ENCODE measurements at regions not wholly inside any gene's neighbourhood (a gene's known extent, or its start where the extent isn't known, plus 50 kb on each side); places are given as distances from the start of the nearest gene placed in this dataset.
"Not testable (repeated sequence)": the region's sequence is repeated elsewhere in the genome, so short reads cannot be mapped to it uniquely, and the experiment has no call there.

DNA sequence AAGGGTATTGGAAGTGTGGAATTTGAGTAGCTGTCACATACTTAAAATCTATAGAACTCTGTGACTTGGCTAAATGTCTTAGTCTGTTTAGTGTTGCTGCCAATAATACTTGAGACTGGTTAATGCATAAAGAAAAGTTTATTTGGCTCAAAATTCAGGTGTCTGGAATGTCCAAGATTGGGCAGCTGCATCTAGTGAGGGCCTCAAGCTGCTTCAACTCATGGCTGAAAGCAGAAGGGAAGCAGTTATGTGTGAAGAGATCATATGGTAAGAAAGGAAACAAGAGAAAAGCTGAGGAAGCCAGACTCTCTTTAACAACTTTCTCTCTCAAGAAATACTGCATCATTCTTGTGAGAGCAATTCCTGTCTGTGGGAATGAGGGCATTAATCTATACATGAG is 1043.3 kb upstream of the CDH6 start:
- no peak for DNase-seq (ENCODE audit: low read depth)

DNA sequence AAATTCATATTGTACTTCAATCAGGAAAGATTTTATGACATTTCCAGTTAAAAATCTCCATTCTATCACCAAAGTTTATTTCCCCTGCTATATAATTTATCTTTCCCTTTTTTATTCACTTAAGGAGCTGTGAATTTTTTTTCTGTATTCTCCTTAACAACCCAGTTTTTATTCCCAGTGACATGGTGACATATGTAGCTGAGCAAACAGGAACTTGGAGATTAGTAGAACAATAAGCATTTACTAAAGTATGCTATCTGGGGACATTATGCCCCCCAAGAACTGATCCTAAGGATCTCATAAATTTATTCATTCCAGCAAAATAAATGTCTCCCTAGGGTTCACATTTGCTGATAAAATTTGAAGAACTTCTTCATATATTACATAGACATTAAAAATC is 1044.0 kb upstream of the CDH6 start:
- no peak for DNase-seq (ENCODE audit: low read depth)

DNA sequence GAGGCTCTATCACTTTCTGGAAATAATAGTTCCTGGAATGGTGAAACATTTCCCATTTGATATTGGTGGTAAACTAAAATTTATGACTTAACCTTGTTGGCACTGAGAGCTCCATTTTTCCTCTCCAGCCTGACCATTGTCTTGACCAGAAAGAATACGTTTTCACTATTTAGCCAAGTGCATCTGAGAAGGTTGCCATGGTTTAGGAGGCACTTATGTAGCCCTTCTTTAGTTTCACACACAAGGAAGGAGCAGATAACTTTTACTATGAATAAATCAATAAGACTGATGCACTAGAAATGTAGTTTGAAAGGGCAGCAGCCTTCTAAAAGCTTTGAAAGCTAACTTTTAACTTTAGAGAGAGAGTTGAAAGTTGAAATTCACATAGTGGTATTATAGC is 1045.5 kb upstream of the CDH6 start:
- no peak for DNase-seq (ENCODE audit: low read depth)

DNA sequence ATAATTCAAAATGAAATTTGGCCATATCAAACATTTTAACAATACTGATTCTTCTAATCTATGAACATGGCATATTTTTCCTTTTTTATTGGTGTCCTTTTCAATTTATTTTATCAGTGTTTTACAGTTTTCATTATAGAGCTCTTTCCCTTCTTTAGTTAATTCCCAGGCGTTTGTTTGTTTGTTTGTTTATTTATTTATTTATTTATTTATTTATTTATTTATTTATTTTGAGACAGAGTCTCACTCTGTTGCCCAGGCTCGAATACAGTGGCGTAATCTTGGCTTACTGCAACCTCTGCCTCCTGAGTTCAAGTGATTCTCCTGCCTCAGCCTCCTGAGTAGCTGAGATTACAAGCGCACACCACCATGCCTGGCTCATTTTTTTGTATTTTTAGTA is 1049.4 kb upstream of the CDH6 start:
- DNase-seq (ENCODE audit: low read depth): not testable (repeated sequence)

GRCh38 chr5:30142432-30142831 is 1051.1 kb upstream of the CDH6 start:
- DNase-seq (ENCODE audit: low read depth): no peak

- DNase-seq (ENCODE audit: low read depth): no peak
Measured at GRCh38 chr5:30121043-30121442, 1072.4 kb upstream of the CDH6 start.

DNA sequence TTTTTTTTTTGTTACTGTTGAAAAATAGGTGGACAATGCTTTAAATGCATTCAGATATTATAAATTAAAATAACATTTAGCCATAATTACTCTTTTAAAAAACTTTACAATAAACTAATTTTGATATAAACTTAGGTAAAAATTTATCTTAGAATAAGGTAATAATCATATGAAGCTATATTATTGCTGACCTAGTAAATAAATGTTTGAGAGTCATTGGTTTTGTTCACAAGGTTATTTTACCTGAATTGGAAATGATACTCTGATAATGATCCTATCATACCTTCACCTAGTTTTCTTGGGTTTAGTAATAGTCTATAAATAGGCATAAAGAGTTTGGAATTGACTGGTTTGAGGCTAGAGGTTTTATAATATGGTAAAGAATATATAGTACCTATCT is 1076.4 kb upstream of the CDH6 start:
- DNase-seq (ENCODE audit: low read depth): no peak

GRCh38 chr5:30113542-30113941 is 1079.9 kb upstream of the CDH6 start:
- no peak for DNase-seq (ENCODE audit: low read depth)

- peak; percentile 59 for DNase-seq (ENCODE audit: low read depth)
Measured at GRCh38 chr5:30112867-30113266, 1080.6 kb upstream of the CDH6 start.

GRCh38 chr5:30108051-30108450 is 1085.4 kb upstream of the CDH6 start:
- no peak for DNase-seq (ENCODE audit: low read depth)

GRCh38 chr5:30106596-30106995 is 1086.9 kb upstream of the CDH6 start:
- no peak for DNase-seq (ENCODE audit: low read depth)

DNA sequence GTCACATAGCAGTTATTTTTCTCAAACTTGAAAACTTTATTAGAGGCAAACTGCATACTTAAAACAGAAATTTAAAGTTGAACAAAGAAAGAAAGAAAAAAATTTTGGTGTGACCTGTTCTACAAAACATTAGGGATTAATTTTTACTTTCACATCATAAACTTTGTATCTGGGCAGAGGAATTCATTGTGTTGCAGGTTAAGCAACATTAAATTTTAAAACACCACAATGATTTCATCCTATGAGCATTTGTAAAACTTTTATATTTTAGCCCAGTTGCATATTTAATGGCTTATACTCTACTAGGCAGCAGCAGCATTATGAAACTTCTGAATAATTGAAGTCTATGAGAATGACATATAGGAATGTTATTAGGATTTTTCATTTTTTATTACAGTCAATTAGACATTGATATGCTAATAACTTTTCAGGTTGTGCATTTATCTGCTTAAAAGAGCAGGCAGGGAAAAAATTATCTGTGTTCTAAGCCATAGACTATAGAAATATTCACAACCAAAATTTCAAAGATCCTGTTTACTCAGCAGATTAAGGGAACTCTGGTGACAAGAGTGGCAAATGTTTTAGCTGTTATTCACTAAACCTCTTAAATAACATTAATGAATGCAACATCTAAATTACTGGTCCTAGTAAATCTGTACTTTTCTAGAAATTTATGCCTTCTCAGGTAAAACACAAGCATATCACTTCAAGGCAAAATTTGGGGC is 1088.5 kb upstream of the CDH6 start:
- peak; percentile 7 for DNase-seq (ENCODE audit: low read depth)

DNA sequence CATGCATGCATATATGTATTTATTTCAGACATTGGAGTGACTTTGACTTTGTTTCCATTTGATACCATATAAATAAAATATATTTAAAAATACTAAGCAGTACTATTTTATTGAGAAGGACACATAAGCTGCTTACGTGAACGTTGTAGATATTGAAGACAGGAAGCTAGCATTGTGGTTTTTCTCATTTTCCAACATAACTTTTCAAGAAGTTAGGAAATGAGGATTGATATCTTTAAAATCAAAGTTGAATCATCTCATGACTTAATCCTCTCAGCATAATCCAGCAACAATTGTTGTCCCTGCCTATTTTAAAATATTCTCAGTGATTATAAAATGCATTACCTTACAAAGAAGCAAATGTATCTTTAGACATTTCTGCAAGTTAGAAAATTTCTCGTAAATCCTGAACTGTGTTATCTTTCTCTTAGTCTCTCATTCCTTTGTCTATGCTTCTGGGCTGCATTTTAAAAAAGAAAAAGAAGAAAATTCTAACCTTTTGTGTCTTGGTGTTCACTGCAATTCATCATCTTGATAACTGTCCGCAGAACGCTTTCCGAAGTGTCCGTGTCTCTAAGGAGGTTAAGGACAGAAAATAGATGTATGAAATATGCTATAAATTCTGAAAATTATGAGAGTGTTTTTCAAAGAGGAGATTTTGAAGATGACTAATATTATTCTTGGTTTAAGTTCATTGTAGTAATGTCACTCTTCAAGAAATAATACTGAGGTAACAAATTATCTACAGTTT is 1089.9 kb upstream of the CDH6 start:
- peak; percentile 51 for DNase-seq (ENCODE audit: low read depth)

GRCh38 chr5:30103052-30103451 is 1090.4 kb upstream of the CDH6 start:
- DNase-seq (ENCODE audit: low read depth): peak; percentile 44

DNA sequence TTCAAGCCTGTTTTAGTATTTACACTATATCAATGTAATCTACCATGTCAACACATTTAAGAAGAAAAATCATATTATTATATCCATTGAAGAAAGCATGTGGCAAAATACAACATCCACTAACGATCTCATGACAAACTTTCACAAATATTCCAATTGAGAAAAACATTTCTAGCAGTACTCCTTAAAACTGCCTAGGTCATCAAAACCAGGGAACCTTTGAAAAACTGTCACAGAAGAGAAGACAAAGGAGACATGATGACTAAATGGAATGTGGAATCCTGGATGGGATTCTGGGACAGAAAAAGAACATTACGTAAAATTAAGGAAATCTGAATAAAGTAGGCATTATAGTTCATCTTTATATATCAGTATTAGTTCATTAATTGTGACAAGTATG is 1091.3 kb upstream of the CDH6 start:
- no peak for DNase-seq (ENCODE audit: low read depth)

DNA sequence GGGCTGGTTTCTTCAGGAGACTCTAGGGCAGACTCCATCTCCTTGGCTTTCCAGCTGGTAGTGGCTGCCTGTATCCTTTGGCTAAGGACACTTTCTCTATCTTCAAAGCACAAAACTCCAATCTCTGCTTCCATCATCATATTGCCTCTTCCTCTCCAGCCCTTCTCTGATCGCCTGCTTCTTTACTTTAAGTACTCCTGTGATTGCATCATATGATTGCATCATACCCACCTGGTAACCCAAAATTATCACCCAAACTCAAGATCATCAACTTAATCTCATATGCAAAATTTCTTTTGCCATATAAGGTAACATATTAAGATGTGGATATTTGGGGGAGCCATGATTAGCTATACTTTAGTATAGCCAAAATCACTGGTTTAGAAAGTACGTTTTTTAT is 1092.6 kb upstream of the CDH6 start:
- DNase-seq (ENCODE audit: low read depth): peak; percentile 1

DNA sequence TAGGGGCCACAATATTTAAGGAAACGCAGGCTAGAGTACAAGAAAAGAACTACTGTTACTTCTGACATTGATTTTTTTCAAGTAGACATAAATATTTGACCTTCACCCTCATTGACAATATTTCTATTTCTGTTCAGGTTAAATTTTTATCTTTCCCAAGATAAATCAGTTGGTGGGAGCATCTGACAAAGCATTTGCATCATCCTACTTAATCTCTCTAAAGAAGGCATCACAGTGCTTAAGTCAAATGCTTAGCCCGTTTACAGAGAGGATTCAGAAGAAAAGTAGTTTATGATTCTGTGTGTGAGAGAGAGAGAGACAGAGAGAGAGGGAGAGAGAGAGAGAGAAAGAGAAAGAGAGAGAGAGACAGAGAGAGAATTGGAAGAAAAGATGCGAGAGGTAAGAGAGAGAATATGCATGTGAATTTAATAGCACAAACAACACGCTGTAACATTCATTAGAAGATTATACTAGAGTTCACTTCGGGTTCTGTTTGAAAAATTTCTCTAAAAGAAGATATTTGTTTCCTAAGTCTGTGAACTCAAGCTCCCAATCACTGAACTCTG is 1093.3 kb upstream of the CDH6 start:
- DNase-seq (ENCODE audit: low read depth): peak; percentile 49

DNA sequence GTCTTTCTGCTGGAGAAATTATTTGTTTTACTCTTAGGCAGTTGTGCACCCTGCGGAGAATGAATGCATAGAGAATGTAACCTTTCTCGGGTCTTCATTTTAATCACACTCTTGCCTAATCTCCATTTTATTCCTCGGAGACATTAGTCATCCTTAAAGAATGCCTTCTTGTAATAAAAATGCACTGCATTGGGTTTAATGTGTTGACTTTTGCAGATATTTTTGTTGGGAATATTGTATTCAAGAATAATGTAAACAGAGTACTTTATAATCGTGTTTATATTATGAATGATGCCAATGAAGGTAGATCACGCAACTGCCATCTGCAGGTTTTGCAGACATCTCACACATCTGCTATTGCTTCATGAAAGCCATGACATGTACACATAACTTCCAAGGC is 1093.9 kb upstream of the CDH6 start:
- DNase-seq (ENCODE audit: low read depth): peak; percentile 49

- no peak for DNase-seq (ENCODE audit: low read depth)
Measured at GRCh38 chr5:30098940-30099339, 1094.5 kb upstream of the CDH6 start.

- DNase-seq (ENCODE audit: low read depth): no peak
Measured at GRCh38 chr5:30092548-30092947, 1100.9 kb upstream of the CDH6 start.

DNA sequence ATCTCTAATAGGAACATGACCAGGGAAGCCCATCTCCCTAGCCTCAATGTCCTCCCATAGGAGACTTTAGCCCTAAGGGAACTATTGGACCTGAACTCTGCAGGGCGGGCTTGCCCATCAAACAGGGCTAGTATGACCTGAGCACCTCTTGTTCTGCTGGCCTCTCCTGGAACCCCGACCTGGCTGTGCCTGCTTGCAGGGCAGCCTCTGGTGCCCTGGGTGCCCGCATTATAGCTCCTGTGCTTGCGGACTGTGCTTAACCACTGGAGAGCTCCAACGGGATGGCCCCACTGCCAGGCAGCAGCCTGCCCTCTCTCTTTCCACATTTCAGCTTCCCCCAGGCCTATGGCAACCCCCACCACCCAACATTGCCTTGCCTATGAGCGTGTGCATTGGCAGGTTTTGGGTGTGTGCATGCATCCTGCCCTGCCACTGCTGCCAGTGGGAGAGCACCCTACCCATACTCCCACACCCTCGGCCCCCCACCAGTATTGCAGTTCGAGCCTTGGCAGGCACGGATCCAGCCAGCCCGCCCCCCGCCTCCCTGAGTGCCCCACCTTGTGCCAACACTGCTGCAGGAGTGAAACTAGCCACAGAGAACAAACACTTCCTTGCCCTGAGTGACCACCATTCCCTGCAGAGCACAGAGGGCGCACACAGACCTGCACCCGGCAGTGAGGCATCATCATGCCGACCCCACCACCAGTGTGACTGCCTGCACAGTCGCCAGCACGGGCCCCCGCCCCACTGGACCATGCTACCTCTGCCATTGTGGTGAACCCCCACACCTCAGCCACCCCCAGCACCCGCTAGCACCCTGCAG is 1123.8 kb upstream of the CDH6 start:
- DNase-seq (ENCODE audit: low read depth): no peak

GRCh38 chr5:30063503-30063902 is 1130.0 kb upstream of the CDH6 start:
- no peak for DNase-seq (ENCODE audit: low read depth)

DNA sequence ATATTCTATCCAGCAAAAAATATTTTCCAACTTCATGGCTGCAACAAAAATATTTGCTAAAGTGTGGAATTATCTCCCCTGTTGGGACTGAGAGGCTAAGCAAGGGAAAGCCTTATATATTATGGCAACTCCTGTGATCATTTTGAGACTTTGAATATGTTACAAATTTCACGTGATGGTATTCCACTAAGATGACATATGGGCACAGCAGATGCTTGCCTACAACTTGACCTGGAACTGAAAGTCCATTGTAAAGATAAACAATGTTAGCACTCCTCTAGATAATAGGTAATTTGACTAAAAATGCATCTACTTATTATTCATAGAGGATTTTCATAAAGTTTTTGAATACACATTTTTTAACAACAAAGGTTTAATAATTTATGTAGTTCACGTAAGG is 1141.5 kb upstream of the CDH6 start:
- no peak for DNase-seq (ENCODE audit: low read depth)

Data from amniotic epithelial cell (primary cell).